Mesothelial cell of epicardium (in vitro differentiated cells): ENCODE measurements at regions not wholly inside any gene's neighbourhood (a gene's known extent, or its start where the extent isn't known, plus 50 kb on each side); places are given as distances from the start of the nearest gene placed in this dataset.

Experiments used
- DNase-seq, 2 experiments: peaks; one replicate each; pipeline ENCODE4 v3.0.0; 2021; ENCODE audit warnings: low spot score in 2 of 2; ENCODE audit not compliant: unreplicated experiment in 2 of 2
- H3K27ac Mint-ChIP-seq: 2 replicates; pipeline ENCODE4 v1.8.0; 2021; ENCODE audit warnings: mixed read lengths
- H3K27me3 Mint-ChIP-seq: 2 replicates; pipeline ENCODE4 v1.8.0; 2021; ENCODE audit warnings: low read depth, mixed read lengths
- H3K36me3 Mint-ChIP-seq: 2 replicates; pipeline ENCODE4 v1.8.0; 2021; ENCODE audit warnings: mixed read lengths
- H3K4me1 Mint-ChIP-seq: 2 replicates; pipeline ENCODE4 v1.8.0; 2021; ENCODE audit warnings: mixed read lengths
- H3K4me3 Mint-ChIP-seq: 2 replicates; pipeline ENCODE4 v1.8.0; 2021; ENCODE audit warnings: mild to moderate bottlenecking, moderate library complexity, mixed read lengths
- H3K9me3 Mint-ChIP-seq: 2 replicates; pipeline ENCODE4 v1.8.0; 2021; ENCODE audit warnings: mixed read lengths
- CTCF ChIP-seq: fragments of 200-600 bp; sonication (generic); IDR thresholded peaks from one replicate; pipeline ENCODE4 v1.5.0; 2021; ENCODE audit warnings: antibody characterized with exemption; ENCODE audit not compliant: unreplicated experiment

GRCh38 chr9:118009614-118010013 lies 305.4 kb downstream of the TLR4 start:
- TF ChIP-seq CTCF, result no peak
- H3K4me1 Mint-ChIP-seq, result no peaks in the 10 kb centered on the region
- H3K27me3 Mint-ChIP-seq, result peaks cover 32% of the 10 kb centered on the region
- H3K4me3 Mint-ChIP-seq, result no peak overlapping the region
- H3K36me3 Mint-ChIP-seq, result no peaks in the 10 kb centered on the region
- H3K27ac Mint-ChIP-seq, result no peak overlapping the region
- DNase-seq, result no peak
- no peaks in the 10 kb centered on the region for H3K9me3 Mint-ChIP-seq

GRCh38 chr9:118017607-118018122 lies 313.5 kb downstream of the TLR4 start:
- DNase-seq, result no peak
- Mint-ChIP-seq H3K27ac (no peak overlapping the region), H3K36me3 (no peaks in the 10 kb centered on the region), H3K27me3 (no peaks in the 10 kb centered on the region), H3K4me3 (no peak overlapping the region), H3K9me3 (peaks cover 15% of the 10 kb centered on the region), H3K4me1 (no peaks in the 10 kb centered on the region)
- TF ChIP-seq CTCF, result no peak

- no peak for DNase-seq
- no peaks in the 10 kb centered on the region for H3K27me3 Mint-ChIP-seq
- no peak overlapping the region for H3K4me3 Mint-ChIP-seq
- H3K4me1 Mint-ChIP-seq, result no peaks in the 10 kb centered on the region
- no peak for TF ChIP-seq CTCF
- no peaks in the 10 kb centered on the region for H3K36me3 Mint-ChIP-seq
- H3K9me3 Mint-ChIP-seq, result peaks cover 4% of the 10 kb centered on the region
- no peak overlapping the region for H3K27ac Mint-ChIP-seq
Measured at GRCh38 chr9:118023644-118024043, 319.4 kb downstream of the TLR4 start.

GRCh38 chr9:118028225-118028624 lies 324.0 kb downstream of the TLR4 start:
- Mint-ChIP-seq H3K4me1 (no peaks in the 10 kb centered on the region), H3K27me3 (peaks cover 13% of the 10 kb centered on the region), H3K27ac (no peak overlapping the region), H3K4me3 (no peak overlapping the region), H3K36me3 (no peaks in the 10 kb centered on the region), H3K9me3 (peaks cover 4% of the 10 kb centered on the region)
- no peak for TF ChIP-seq CTCF
- DNase-seq, result no peak

GRCh38 chr9:118029425-118029824 lies 325.2 kb downstream of the TLR4 start:
- Mint-ChIP-seq H3K4me3 (no peak overlapping the region), H3K27me3 (peaks cover 17% of the 10 kb centered on the region), H3K4me1 (no peaks in the 10 kb centered on the region), H3K27ac (no peak overlapping the region), H3K9me3 (peaks cover 4% of the 10 kb centered on the region), H3K36me3 (no peaks in the 10 kb centered on the region)
- no peak for DNase-seq
- TF ChIP-seq CTCF, result no peak

GRCh38 chr9:118034701-118035100 lies 330.5 kb downstream of the TLR4 start:
- H3K36me3 Mint-ChIP-seq, result no peaks in the 10 kb centered on the region
- peaks cover 22% of the 10 kb centered on the region for H3K27me3 Mint-ChIP-seq
- H3K27ac Mint-ChIP-seq, result no peak overlapping the region
- H3K4me3 Mint-ChIP-seq, result no peak overlapping the region
- H3K9me3 Mint-ChIP-seq, result no peaks in the 10 kb centered on the region
- no peak for TF ChIP-seq CTCF
- no peak for DNase-seq
- H3K4me1 Mint-ChIP-seq, result no peaks in the 10 kb centered on the region
